AG08395 (cell line): ENCODE measurements at regions not wholly inside any gene's neighbourhood (a gene's known extent, or its start where the extent isn't known, plus 50 kb on each side); places are given as distances from the start of the nearest gene placed in this dataset.

Source experiments
- DNase-seq: peaks from one replicate; pipeline ENCODE4 v3.0.0; 2012; ENCODE audit warnings: mixed read lengths, low spot score

- DNase-seq = no peak
Observed at GRCh38 chr13:51027644-51028043, 83.4 kb downstream of the C13orf42 start.

DNA sequence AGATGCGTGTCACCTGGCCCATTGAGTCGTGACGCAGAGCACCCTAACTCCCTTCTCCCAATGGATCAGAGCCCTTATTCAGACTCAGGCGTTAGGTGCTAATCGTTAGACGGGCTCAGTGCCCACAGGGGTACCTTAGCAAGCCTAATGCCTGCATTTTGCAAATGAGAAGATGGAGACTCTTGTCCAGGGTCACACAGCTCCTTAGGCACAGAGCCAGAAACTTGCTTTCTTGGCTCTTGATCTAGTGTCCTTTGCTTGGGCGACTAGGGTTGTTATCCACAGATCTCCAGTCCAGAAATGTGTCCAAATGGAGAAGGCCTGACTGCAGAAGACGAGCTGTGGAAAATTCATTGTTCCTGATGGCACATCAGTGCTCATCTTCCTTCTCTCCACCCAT, 85.1 kb downstream of the C13orf42 start:
- no peak for DNase-seq

GRCh38 chr13:51025245-51025905, 85.7 kb downstream of the C13orf42 start:
- DNase-seq = no peak

- DNase-seq = no peak
Observed at GRCh38 chr13:51021811-51022210, 89.3 kb downstream of the C13orf42 start.

DNA sequence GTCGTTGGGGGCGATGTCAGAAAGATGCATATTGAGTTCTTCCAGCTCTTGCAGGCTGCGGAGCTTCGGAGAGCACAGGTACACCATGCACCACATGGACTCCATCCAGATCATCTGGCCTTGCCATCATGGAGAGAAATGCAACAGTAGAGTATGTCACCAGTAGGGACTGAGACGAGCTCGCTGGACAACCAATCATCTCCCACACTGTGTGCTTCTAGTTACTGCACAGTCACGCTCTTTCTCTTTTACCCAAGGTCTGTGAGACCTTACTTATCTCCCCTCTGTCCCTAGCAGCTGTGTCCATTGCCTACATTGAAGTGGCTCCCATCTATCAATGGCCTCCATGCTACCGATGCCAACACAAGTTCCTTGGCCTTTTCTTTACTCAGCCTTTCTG, 90.5 kb downstream of the C13orf42 start:
- DNase-seq = no peak

GRCh38 chr13:51019026-51019425, 92.0 kb downstream of the C13orf42 start:
- DNase-seq = no peak

DNA sequence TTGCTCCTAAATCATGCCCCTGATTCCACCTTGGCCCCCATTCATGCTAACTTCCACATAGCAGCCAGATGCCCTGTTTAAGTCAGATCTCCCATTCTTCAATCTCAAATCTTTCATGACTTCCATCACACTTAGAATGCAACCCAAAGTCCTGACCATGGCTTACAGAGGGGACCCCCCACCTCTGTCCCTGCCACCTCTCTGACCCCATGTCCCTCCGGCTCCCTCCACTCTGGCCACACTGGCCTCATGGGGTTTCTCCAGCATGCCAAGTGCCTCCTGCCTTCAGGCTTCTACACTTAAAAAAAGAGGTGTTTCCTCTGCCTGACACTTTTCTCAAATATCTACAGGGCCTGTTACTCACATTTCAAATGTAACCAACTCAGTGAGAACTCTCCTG, 93.6 kb downstream of the C13orf42 start:
- DNase-seq = no peak

- DNase-seq = no peak
Observed at GRCh38 chr13:51015973-51016372, 95.1 kb downstream of the C13orf42 start.

DNA sequence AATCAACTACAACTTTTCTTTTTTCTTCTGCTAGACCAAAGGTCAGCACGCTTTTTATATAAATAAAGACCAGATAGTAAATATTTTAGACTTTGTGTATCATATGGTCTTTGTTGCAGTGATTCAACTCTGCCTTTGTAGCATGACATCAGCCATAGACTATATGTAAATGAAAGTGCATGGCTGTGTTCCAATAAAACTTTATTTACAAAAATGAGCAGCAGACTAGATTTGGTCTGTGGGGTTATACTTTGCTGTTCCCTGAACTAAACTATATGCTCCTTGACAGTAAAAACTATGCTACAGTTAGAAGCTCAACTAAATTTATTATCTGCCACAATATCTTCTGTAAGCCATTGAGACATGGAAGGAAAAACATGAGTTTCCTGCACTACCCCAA, 100.0 kb downstream of the RNASEH2B start:
- no peak for DNase-seq

DNA sequence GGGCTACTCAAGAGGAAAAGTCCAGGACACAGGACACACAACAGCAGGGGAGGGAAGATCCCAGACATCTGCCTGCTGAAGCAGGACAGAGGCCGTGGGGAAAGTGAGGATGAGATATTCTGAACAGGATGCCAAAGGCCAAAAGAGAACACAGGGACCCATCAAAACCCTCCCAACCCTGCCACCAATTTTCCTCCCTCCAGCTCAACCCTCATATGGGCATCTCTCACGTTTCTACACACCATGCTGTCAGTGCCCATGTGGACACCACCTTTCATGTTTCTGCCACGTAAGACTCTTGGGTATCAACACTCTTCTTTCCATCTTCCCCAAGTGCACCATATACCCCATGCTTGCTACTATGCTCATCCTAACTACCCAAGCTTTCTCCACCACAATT, 97.6 kb downstream of the RNASEH2B start:
- DNase-seq = no peak

- DNase-seq = peak; percentile 80
Observed at GRCh38 chr13:51006067-51006845, 96.7 kb downstream of the RNASEH2B start.
